ENCODE measurements at regions not wholly inside any gene's neighbourhood (a gene's known extent, or its start where the extent isn't known, plus 50 kb on each side); places are given as distances from the start of the nearest gene placed in this dataset.

GRCh38 chrX:78476701-78477100 is 149.3 kb upstream of the CYSLTR1 start:
- DNase-seq = no peak

DNA sequence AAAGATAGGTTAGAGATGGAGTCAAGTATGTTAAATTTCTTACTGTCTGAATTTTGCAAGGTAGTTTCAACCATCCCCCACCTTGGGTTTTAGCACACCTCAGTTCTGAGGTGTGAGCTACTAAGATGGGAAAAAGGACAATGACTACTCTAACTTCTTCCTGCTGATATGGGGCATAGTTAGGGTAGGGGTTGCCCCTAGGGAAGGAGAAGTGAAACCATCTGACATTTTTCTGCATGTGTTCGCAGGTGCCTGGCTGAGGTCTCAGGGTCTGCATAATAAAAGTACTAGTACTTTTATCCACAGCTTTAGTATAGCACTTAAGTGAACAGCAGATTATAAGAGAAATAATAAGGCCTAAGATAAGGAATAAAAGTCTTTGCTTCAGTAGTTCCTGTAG is 129.5 kb upstream of the CYSLTR1 start:
- DNase-seq = no peak

- DNase-seq = no peak
Observed at GRCh38 chrX:78455901-78456300, 128.5 kb upstream of the CYSLTR1 start.

DNA sequence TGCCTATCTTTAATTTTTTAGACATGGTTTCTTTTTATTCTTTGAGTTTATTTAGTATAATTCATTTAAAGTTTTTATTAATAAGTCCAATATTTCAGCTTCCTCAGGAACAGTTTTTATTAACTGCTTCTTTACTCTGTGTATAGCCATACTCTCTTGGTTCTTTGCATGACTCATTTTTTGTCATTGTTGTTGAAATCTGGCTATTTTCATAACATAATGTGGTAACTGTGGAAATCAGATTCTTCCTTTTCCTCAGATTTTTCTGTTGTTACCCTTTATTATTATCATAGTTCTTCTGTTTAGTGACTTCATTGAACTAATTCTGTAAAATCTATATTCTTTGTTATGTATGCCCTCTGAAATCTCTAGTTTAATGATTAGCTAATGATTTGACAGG is 124.9 kb upstream of the CYSLTR1 start:
- no peak for DNase-seq

GRCh38 chrX:78437621-78438020 is 110.2 kb upstream of the CYSLTR1 start:
- no peak for DNase-seq

GRCh38 chrX:78429172-78429571 is 101.8 kb upstream of the CYSLTR1 start:
- no peak for DNase-seq

DNA sequence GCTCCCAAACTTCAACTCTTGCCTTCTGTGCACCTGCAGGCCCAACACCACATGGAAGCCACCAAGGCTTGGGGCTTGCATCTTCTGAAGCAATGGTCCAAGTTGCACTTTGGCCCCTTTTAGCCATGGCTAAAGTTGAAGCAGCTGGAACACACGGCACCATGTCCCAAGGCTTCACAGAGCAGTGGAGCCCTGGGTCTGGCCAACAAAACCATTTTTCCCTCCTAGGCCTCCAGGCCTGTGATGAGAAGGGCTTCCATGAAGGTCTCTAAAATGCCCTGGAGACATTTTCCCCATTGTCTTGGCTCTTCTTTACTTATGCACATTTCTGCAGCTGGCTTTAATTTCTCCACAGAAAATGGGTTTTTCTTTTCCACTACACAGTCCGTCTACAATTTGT is 61.3 kb upstream of the CYSLTR1 start:
- no peak for DNase-seq

- no peak for DNase-seq
Observed at GRCh38 chrX:78387364-78387763, 60.0 kb upstream of the CYSLTR1 start.

- no peak for DNase-seq
Observed at GRCh38 chrX:78384486-78384885, 57.1 kb upstream of the CYSLTR1 start.

DNA sequence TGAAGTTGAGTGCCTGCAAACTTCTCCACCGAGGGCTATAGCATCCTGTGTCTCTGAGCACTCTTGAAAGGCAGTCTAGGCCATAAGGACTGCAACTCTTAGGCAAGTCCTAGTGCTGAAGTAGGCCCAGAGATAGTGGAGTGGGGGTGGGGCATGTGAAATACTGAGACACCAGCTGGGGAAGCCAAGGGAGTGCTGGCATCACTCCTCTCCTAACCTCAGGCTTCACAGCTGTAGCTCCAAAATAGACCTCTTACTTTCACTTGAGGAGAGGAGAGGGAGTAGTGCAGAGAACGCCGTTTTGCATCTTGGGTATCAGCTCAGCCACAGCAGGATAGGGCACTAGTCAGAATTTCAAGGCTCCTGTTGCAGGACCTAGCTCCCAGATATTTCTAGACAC is 56.2 kb upstream of the CYSLTR1 start:
- DNase-seq = no peak

- DNase-seq = no peak
Observed at GRCh38 chrX:78378476-78379115, 51.2 kb upstream of the CYSLTR1 start.

All from muscle of arm (tissue), 1 donor.